Keratinocyte (primary cell): ENCODE measurements at regions not wholly inside any gene's neighbourhood (a gene's known extent, or its start where the extent isn't known, plus 50 kb on each side); places are given as distances from the start of the nearest gene placed in this dataset.
A peak's percentile ranks its signal among the peaks of the same experiment; 100 is the strongest.

ENCODE experiments used
- DNase-seq: peaks from one replicate; pipeline ENCODE4 v3.0.0-alpha.2; 2011; ENCODE audit warnings: low read depth, missing footprints, low spot score
- FAIRE-seq: peaks from 2 replicates; lab custom pipeline; 2011; peaks lifted over from hg19 to GRCh38; lab: Jason Lieb, UNC
- H2AFZ ChIP-seq: 2 replicates; pipeline ENCODE4 v1.6.0; 2012; ENCODE audit warnings: low read length, control low read depth, inconsistent platforms; ENCODE audit not compliant: control insufficient read depth
- H3K27ac ChIP-seq: 2 replicates; pipeline ENCODE4 v1.5.1; 2011; ENCODE audit warnings: low read length; ENCODE audit not compliant: control insufficient read depth, insufficient read depth
- H3K27me3 ChIP-seq: 3 replicates; pipeline ENCODE4 v1.6.0; 2011; ENCODE audit warnings: low read length; ENCODE audit not compliant: control insufficient read depth, insufficient read depth; ENCODE audit errors: extremely low read depth
- H3K36me3 ChIP-seq, 2 experiments: 2 replicates in 1 of 2; 3 replicates in 1 of 2; pipeline ENCODE4 v1.5.1; 2011; ENCODE audit warnings: low read length in 2 of 2, mild to moderate bottlenecking in 1 of 2; ENCODE audit not compliant: control insufficient read depth in 2 of 2, insufficient read depth in 2 of 2; ENCODE audit errors: extremely low read depth in 1 of 2
- H3K4me1 ChIP-seq: 3 replicates; pipeline ENCODE4 v1.5.1; 2011; ENCODE audit warnings: low read length; ENCODE audit not compliant: control insufficient read depth, insufficient read depth; ENCODE audit errors: extremely low read depth
- H3K4me2 ChIP-seq: 3 replicates; pipeline ENCODE4 v1.6.0; 2011; ENCODE audit warnings: low read depth, low read length; ENCODE audit not compliant: control insufficient read depth, insufficient read depth; ENCODE audit errors: extremely low read depth
- H3K4me3 ChIP-seq, 3 experiments: fragments of 200-600 bp in 1 of 3; sonication (generic) in 1 of 3; 2 replicates in 2 of 3; 3 replicates in 1 of 3; pipeline ENCODE4 v1.5.1; 2011 to 2016; ENCODE audit warnings: low read length in 3 of 3, mild to moderate bottlenecking in 3 of 3, control low read depth in 2 of 3, inconsistent platforms in 1 of 3, low read depth in 1 of 3, mixed read lengths in 1 of 3, mixed run types in 1 of 3, moderate library complexity in 1 of 3; ENCODE audit not compliant: control insufficient read depth in 2 of 3, insufficient read depth in 2 of 3; ENCODE audit errors: extremely low read depth in 1 of 3
- H3K79me2 ChIP-seq: 2 replicates; pipeline ENCODE4 v1.6.0; 2012; ENCODE audit warnings: low read length; ENCODE audit not compliant: control insufficient read depth, insufficient read depth
- H3K9ac ChIP-seq: 3 replicates; pipeline ENCODE4 v1.6.0; 2011; ENCODE audit warnings: low read length; ENCODE audit not compliant: control insufficient read depth, insufficient read depth; ENCODE audit errors: extremely low read depth
- H3K9me1 ChIP-seq: 3 replicates; pipeline ENCODE4 v1.6.0; 2011; ENCODE audit warnings: low read length; ENCODE audit not compliant: control insufficient read depth, insufficient read depth; ENCODE audit errors: extremely low read depth
- H3K9me3 ChIP-seq: 2 replicates; pipeline ENCODE4 v1.5.1; 2012; ENCODE audit warnings: low read depth, low read length; ENCODE audit not compliant: control insufficient read depth
- H4K20me1 ChIP-seq: 3 replicates; pipeline ENCODE4 v1.6.0; 2011; ENCODE audit warnings: low read length; ENCODE audit not compliant: control insufficient read depth, insufficient read depth; ENCODE audit errors: extremely low read depth
- CTCF ChIP-seq, 3 experiments: IDR thresholded peaks in 1 of 3; conservative IDR thresholded peaks in 1 of 3; optimal IDR thresholded peaks in 1 of 3; 2 replicates in 2 of 3; 3 replicates in 1 of 3; pipeline versions ENCODE3 to v1.5.1; 2011; ENCODE audit warnings: low read length in 3 of 3, mild to moderate bottlenecking in 3 of 3, moderate library complexity in 2 of 3, control low read depth in 1 of 3, inconsistent platforms in 1 of 3; ENCODE audit not compliant: insufficient read depth in 2 of 3; ENCODE audit errors: extremely low read depth in 1 of 3
- EZH2 ChIP-seq: IDR thresholded peaks from one replicate; pipeline ENCODE4 v1.6.1; 2012; ENCODE audit warnings: inconsistent platforms, mild to moderate bottlenecking, low read length, moderate library complexity
- dilution Hi-C: fragments of 300-500 bp; cut with MboI; formaldehyde crosslinking; loops from one replicate; pipeline ENCODE4 v1.7.0; 2020; ENCODE audit warnings: low sequenced_read_pairs; ENCODE audit not compliant: extremely low pct_ligation_motif_present

GRCh38 chr5:61907995-61908394 lies 398.0 kb upstream of the KIF2A start:
- Histone ChIP-seq H3K36me3 (no peaks in the 10 kb centered on the region), H2AFZ (no peak overlapping the region), H3K9me1 (no peaks in the 10 kb centered on the region), H3K4me1 (peaks cover 7% of the 10 kb centered on the region), H3K27me3 (no peaks in the 10 kb centered on the region), H4K20me1 (no peaks in the 10 kb centered on the region), H3K79me2 (no peaks in the 10 kb centered on the region), H3K4me3 (no peak overlapping the region), H3K9ac (no peak overlapping the region), H3K4me2 (no peak overlapping the region), H3K9me3 (peaks cover 4% of the 10 kb centered on the region), H3K27ac (no peak overlapping the region)
- DNase-seq (no peak), FAIRE-seq (no peak)
- dilution Hi-C loops, result no loop called here
- TF ChIP-seq CTCF (optimal IDR thresholded peaks at IDR 0.05 in 1 of 3, IDR thresholded peaks at IDR 0.05 in 1 of 3, conservative IDR thresholded peaks at IDR 0.05 in 1 of 3; ENCODE audit: extremely low read depth in 1 of 3, insufficient read depth in 2 of 3, low read length in 3 of 3) (no peak), EZH2 (no peak)

GRCh38 chr5:61910771-61911170 lies 395.2 kb upstream of the KIF2A start:
- no peaks in the 10 kb centered on the region for H3K36me3 ChIP-seq
- no peak overlapping the region for H3K9ac ChIP-seq
- peaks cover 4% of the 10 kb centered on the region for H3K9me3 ChIP-seq
- dilution Hi-C loops, result no loop called here
- no peak overlapping the region for H2AFZ ChIP-seq
- TF ChIP-seq EZH2 (no peak), CTCF (optimal IDR thresholded peaks at IDR 0.05 in 1 of 3, IDR thresholded peaks at IDR 0.05 in 1 of 3, conservative IDR thresholded peaks at IDR 0.05 in 1 of 3; ENCODE audit: extremely low read depth in 1 of 3, insufficient read depth in 2 of 3, low read length in 3 of 3) (no peak)
- H3K4me1 ChIP-seq, result peaks cover 8% of the 10 kb centered on the region
- no peaks in the 10 kb centered on the region for H4K20me1 ChIP-seq
- no peaks in the 10 kb centered on the region for H3K27me3 ChIP-seq
- H3K9me1 ChIP-seq, result no peaks in the 10 kb centered on the region
- H3K27ac ChIP-seq, result no peak overlapping the region
- DNase-seq, result peak; percentile 78
- no peak overlapping the region for H3K4me2 ChIP-seq
- H3K79me2 ChIP-seq, result no peaks in the 10 kb centered on the region
- FAIRE-seq, result no peak
- no peak overlapping the region for H3K4me3 ChIP-seq
